ENCODE measurements at regions not wholly inside any gene's neighbourhood (a gene's known extent, or its start where the extent isn't known, plus 50 kb on each side); places are given as distances from the start of the nearest gene placed in this dataset.

DNA sequence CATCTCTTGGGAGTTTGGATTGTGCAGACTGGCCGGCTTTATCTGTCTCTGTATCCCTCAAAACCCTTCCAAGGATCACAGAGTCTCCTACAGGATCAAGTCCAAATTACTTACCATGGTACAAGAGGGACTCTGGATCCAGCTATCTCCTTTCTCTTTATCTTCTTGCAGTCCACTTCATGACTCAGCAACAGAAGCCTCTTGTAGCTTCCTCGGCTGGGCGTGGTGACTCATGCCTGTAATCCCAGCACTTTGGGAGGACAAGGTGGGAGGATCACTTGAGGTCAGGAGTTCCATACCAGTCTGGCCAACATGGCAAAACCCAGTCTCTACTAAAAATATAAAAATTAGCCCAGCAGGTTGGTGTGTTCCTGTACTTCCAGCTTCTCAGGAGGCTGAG is 189.7 kb downstream of the BCAT1 start:
- no peak for DNase-seq

DNA sequence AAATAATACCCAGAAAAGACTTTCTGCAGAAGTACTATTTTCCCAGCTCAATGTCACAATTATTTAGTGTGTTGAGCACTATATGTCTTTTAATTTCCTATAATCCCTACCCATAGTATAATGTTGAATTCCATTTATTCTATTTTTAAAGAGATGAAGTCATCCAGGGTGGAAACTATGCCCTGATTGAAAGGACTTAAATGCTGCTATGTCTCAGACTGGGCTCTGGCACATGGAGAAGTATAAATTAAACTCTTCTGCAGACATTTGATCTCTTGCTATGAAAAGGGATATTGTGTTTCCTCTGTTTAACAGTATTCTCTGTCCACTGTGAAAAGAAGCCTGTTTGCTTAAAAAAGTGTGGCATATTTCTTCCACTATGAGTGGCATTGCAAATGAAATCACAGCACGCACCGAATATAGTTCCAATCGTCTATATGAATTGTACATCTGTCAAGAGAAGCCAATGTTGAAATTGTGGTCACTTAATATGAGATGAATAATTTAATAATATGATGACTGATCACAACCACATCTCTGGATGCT is 192.3 kb downstream of the BCAT1 start:
- no peak for DNase-seq

DNA sequence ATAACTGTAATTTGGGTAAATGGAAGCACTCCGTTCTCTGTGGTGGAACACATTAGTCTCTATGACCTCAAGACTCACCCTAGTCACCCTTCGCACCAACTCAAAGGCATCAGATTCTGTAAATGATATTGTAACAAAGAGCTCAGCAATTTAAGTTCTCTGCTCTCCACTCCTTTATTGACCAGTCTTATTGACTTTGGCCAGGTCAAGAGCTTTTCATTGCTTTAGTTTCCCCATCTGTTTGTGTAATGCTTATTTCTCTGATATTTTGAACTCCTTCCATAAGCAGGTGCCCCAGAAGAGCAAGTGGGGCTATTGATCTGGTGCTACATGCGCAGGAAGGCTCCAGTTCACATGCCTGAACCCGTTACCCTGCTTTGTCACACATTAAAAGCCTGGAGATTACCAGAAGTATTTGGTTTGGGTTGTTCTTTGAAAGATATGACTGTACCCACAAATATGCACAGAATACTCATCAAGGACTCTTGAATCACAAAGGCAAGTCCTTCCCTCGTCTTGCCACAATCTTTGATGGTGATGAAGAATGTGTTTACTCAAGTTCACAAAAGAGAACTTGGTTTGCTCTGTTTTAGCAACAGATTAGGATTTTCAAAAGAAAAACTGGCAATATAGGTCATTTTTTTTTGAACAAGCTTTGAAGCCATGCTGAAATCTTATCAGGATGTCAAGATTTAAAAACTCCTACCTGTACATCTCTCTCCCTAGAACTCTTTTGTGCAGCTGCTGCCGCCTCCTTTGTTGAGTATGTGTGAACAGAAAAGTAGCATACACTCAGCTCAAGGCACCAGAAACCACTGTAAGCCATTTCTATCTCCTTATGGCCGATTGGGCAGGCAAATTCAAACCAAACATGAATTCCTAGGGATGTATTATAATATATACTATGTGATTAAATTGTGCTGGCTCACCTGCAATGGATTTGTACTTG is 193.9 kb downstream of the BCAT1 start:
- no peak for DNase-seq

DNA sequence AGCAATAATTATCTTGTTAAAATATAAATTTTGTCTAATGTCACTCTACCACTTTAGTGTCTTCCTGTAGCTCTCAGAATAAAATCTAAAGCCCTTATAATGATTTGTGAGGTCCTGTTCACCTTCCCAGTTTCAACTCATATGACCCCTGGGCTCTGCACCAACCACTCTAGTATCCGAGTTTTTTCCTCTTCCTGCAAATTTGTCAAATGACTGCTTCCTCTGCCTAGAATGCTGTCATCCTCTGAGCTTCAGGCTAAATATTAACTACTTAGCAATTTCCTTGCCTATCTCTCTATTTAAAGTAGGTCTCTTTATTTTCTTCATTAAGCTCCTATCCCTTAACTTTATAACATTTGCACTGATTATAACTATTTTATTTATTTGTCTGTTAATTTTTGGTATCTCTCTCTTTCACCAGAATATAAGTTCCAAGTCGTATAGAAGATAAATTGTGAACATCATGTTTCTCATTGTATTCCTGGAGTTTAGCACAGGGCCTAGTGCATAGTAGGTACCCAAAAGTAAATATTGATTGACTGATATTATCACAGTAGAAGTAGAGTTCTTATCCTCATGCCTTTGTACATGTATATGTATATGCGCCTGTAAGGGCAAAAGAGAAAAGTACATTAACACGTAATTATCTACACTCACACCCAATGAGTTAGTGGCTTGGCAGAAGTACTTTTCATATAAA is 196.0 kb downstream of the BCAT1 start:
- no peak for DNase-seq

DNA sequence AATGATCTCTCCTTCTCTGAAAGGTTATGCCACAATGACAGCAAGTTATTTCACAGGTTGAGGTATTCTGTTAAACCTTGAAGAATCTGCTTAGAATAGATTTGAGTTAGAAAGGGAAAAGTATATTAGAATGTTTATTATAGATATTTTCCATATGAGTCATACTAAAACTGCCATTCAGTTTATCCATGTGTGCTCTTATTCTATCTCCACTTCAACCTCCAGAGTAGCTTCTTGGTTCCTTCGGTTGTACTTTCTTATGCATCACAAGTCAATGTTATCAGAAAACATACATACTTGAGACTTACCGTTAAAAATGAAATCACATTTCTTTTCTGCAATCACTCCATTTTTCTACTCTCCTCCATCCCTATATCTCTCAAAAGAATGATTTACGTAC is 197.7 kb downstream of the BCAT1 start:
- no peak for DNase-seq

DNA sequence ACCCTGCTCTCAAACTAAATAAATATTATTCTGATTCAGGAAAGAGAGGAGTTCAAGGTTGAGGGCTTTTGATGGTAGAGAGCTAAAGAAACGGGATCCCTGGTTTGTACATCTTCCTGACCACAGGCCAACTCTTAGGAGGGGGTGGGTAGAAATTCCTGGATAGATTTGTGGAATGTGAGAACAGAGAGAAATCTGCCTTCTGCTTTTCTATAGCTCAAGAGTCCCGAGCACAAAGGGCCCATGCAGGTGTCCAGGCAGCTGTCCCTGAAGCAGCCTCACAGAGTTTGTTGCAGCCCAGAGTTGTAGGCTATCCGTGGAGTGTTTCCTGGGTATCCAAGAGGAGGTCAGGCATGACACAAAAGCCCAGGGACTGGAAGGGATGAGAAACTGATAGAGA is 198.6 kb downstream of the BCAT1 start:
- no peak for DNase-seq

DNA sequence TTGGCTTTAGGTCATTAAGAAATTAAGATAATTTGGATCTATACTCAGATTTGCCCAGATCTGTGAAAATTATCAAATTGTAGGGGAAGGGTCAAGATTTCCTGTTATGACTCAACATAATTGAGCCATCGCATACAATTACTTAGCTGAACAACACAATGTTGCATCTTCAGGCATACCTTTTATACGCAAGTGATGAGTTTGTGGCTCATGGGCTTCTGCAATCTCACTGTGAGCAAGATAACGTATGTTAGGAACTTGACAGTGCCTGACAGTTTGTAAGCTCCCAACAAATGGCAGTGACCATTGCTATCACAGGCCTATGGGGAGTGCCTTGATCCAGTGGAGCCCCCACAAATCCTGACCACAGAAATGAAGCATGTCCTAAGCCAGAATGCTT is 199.7 kb downstream of the BCAT1 start:
- DNase-seq = no peak

DNA sequence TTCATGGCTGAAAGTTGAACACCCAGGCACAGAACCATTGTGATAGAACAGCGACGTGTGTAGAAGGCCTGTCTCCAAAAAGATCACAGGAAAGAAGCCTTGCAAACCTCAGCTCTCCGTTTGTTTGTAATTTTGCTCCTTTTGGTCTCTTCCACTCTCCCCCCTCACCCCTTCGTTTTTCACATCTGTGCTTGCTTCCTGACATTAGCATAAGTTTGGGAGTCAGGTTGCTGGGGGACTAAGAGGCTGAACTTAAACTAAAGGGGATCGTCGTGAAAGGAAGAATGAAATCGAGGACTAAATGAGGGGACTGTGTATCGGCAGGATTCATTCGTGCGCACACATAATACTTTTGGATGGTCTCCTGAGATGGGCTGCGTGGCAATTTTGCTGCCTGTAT is 200.6 kb downstream of the BCAT1 start:
- no peak for DNase-seq

DNA sequence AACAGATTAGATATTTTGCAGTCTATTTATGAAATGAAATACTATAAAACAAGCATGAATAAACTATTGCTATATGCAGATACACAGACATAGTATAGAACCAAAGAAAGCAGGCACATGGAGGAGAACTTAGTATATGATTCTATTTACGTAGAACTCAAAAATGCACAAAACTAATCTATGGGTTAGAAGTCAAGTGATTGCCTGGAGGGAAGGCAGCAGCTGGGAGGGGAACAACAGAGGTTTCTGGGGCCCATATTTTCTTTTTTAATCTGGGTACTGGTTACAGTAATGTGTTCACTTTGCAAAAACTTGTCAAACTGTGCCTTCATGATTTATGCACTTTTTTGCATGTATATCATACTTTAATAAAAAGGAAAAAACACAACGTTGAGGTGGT is 202.0 kb downstream of the BCAT1 start:
- no peak for DNase-seq

DNA sequence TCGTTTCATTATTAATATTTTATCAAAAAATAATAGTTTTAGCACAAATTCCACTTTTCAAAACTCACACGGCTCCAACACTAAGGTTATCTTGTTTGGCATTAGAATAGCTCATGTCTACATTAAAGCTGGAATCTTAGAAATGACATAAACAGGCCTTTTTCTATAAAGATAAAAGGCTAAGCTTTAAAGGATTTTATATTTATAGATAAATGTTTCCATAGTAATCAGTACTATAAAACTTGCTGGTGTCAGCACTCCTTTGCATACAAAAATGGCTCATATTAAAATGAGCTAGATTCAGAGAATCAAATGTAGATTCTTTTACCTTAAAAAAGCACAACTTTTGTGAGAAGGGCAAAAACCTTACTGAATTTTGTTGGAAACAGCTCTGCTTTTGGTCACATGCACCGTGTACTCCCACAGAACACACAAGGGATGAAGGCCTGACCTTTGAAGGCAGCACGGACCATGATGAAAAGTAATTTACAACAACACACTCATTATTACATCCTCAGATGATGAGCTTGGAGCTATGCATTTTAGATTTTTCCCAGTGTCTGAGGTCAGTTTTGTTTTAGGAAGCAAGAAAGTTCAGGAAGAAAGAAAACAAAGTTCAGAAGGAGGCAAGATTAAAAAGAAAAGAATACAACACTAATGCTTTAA is 202.8 kb downstream of the BCAT1 start:
- DNase-seq = no peak

DNA sequence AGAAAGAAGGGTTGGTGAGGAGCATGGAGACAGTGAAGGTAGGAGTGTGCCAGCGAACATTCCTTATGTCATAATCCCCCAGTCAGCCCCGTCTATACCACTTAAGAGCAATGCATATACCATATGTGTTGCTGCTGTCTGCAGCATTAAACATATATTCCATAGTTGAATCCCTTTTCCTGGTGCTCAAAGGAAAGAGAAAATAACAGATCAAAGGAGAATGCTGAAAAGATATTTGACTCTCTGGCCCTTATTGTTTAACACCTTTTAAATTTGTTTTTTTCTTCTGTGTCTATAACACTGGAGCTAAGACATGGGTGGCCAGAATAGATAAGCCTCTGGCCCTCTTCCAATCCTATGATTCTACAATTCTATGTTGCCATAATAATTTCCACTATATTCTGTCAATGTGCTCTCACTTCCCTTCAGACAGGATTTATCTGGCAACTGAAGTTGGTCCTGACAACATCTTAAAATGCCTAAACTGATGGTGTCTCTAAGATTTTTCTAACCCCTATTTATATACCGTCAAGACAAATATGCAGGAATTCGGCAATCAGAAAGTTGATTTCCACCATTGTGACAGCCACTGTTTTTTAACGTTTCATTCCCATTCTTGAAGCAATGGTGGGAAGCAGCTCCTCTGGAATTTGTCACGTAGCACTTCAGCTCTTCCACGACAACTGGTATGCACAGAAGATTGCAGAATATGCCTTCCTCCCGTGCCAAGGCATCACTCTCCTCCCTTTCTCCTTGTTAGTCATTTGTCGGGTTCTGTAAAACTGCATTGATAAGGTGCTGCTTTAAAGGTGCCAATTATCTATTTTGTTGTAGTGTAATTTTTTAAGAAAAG is 204.7 kb downstream of the BCAT1 start:
- no peak for DNase-seq

DNA sequence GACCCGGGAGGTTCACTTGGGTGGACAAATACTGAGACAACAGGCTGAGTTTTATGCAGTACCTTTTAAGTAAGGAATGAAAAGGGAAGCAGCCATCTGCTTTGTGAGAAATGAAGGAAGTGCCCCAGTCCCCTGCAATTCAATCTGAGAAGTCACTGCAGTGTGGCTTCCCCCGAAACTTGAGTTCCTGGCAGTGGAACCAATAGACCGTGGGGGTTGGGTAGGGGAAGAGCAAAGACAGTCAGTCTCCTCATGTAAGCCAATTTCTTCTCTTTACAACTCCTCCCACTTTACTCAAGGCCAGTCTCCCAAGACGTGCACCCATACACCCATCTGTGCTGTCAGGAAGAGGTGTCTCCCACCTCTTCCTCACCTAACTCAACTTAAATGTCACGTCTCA is 206.5 kb downstream of the BCAT1 start:
- no peak for DNase-seq

DNA sequence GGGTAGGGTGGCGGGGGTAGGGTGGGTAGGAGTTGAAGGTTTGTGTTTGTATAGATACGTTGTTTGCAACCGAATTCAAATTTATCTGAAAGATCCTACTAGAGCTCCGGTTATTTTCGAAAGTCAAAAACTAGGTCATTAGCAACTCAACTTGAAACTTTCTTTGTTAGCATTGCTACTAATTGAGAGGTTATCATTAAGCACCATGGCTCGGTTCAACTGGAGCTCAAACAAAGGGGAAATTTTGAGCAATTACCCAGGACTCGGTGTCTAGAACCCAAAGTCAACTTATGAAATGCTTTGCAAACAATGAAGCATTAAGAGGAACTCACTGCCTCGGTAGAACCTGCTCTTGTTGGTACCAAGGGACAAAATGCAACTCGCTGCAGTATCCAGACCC is 207.7 kb downstream of the BCAT1 start:
- DNase-seq = no peak

DNA sequence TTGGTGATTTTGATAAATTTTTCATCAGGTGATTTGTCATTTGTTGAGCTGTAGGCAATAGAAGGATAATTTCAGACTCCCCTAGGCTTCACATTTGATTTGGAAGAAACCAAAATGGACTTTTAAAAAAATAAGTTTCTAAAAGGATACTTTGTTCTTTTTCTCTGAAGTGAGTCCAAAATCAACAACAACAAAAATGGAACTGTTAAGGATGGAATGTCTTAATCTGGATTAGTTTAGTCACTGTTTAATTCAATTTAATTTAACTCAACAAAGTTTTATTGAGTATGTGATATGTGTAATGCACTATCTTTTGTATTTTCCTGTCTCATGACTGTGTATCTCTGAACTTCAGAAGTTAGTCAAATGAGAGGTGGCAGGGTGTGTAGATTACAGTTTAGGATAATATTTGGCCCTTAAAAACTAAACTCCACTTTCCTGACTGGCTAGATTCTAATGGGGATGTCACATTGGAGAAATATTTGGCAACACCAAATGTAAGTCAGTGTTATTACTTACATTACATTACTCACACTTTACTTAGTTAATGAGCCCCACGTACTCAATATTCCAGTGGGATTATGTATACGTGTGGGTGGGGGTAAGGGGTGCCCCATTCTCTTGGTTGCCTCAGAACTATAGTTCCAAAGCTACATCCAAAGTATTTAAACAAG is 209.7 kb downstream of the BCAT1 start:
- no peak for DNase-seq

DNA sequence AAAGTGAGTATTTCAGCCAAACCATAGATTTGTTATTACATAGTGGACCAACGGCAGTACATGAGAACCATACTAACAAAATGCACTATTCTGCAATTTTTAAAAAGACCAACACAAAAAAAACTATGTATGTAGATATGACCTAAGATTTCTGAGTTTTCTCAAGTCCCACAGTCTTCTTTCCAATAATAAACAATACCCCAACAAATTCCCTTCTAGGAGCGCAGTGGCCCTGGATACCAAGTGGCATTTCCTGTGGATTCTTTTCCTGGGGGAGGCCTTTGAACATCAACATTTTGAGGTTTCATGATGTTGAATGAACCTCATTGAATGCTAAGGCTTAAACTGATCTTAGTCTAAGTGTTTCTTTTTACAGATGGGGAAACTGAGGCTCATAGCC is 210.5 kb downstream of the BCAT1 start:
- DNase-seq = no peak

DNA sequence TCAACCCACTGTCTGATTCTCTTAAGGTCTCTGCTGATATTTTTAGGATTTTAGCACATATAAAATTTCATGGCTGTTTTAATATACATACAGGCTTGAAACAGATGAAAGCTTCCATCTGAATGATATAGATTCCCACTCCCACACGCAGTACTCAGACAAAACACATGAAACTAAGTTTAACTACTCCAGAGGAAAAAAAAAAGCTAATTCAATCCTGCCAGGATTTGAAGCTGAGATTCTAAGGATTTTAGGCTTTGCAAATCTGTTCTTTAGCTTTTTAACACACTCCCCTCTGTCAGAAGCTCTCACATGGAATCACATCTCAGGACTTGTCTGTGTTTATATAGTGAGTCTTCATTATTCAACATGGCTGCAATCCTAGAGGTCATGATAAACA is 217.3 kb downstream of the BCAT1 start:
- no peak for DNase-seq

DNA sequence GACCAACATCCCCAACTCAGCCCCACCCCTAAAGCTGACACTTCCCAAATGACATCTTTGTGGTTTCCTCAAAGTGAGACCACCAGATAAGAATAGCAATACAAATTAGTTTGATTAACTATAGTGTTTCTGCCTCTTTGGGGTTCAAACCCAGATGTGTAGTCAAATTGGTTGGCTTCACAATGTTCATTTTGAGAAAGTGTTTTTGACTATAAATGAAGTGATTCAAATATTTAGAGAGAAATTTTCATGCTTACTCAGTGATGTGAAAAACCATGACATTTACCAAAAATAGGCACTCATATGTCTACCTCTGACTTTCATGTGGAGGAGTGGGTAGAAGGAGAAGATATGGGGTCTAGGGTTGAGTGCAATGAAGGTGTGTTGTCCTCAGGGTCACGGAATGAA is 218.4 kb downstream of the BCAT1 start:
- DNase-seq = no peak

DNA sequence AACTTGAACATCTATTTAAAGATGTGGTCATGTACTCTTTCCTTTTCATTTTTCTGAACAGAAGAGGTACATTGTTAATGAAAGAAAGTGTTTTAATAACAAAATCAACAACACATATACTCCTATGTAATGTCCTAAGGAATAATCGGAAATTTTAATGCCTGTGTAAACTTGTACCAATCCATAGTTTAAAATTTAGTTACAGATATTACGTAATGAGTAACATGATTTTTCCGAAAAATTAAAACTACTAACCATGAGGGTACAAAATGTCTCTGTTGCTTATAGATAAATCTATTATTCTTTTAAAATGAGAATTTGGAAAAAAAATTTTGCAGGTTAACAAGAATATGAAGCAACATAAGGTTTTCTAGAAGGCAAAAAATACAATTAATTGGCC is 220.1 kb downstream of the BCAT1 start:
- DNase-seq = no peak

DNA sequence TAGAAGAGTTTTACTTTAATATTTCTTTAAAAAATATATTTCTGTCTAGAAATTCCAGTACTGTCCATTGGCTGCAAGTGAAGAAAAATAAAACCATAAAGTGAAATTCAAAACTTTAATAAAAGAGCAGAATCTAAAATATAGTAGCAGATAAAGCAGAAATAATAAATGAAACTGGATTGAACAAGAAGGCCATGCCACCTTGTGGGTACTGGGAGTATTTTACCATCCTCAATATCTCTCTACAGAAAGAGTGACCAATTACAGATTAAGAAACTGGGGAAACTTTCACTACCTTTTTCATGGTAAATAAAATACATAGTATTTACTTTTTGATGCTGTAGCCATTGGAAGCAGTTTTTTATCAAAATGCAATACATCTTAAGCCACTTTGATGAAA is 220.5 kb downstream of the BCAT1 start:
- no peak for DNase-seq

DNA sequence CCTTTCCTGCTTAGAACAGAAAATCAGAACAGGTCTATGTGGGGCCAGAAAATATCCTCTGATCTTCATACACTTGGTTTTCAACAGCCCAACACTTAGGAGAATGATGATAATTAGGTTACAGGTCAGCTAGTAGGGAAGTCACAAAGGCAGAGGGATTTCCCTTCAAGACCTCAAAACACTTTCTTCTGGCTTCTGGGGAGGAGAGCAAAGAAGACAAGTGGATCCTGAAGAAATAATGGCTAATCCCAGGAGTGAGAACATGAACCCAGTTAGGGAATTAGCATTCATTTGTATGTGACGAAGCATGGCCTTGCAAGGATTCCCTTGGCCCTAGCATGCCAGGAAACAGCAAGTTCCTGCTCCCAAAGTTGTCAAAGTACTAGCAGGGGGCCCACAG is 223.3 kb downstream of the BCAT1 start:
- DNase-seq = no peak

DNA sequence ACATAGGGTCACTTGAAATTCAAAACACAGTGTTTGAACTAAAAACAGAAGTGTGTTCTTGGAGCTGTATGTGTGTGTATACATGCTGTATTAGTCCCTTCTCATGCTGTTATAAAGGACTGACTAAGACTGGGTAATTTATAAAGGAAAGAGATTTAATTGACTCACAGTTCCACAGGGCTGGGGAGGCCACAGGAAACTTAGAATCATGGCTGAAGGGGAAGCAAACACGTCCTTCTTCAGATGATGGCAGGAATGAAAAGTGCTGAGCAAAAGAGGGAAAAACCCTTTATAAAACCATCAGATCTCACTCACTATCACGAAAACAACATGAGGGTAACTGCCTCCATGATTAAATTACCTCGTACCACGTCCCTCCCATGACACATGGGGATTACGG is 224.1 kb downstream of the BCAT1 start:
- DNase-seq = no peak

DNA sequence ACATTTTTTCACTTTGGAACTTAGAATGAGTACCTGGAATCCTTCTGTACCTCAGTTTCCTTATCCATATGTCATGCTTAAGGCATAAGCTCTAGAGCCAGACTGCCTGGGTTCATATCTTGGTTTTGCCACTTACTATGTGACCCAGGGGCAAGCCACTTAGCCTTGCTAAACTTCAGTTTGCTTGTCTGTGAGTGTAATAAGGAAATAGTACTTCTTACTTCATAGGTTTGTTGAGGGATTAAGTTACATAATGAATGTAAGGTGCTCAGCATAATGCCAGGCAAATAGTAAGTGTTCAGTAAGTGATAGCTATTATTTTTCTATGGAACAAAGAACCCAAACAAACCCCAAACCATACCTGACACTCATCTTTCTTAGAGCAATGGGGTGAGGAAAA is 225.1 kb downstream of the BCAT1 start:
- no peak for DNase-seq

Measured in activated CD8-positive, alpha-beta memory T cell treated with anti-CD3 and anti-CD28 coated beads, Interleukin-2, amount 50 U/mL, for 48 hours (primary cell).